GM12891 (cell line): ENCODE measurements at regions not wholly inside any gene's neighbourhood (a gene's known extent, or its start where the extent isn't known, plus 50 kb on each side); places are given as distances from the start of the nearest gene placed in this dataset.

Experiments
- POLR2A ChIP-seq: IDR thresholded peaks from 2 replicates; pipeline ENCODE4 v1.6.1; 2011; ENCODE audit warnings: low read depth, low read length, control low read depth
- POLR2AphosphoS5 ChIP-seq: IDR thresholded peaks from 2 replicates; pipeline ENCODE4 v1.6.1; 2011; ENCODE audit warnings: low read depth, low read length, control low read depth
- POU2F2 ChIP-seq: IDR thresholded peaks from 2 replicates; pipeline ENCODE4 v1.6.1; 2011; ENCODE audit warnings: low read depth, mild to moderate bottlenecking, control low read depth, low read length, moderate library complexity
- TAF1 ChIP-seq: IDR thresholded peaks from 2 replicates; pipeline ENCODE4 v1.6.1; 2011; ENCODE audit warnings: low read depth, low read length, control low read depth

- TF ChIP-seq POLR2AphosphoS5 (no peak), TAF1 (no peak), POLR2A (no peak), POU2F2 (no peak)
Measured at GRCh38 chr4:106473515-106473914, 104.9 kb upstream of the GIMD1 start.
